Stimulated activated CD4-positive, alpha-beta T cell treated with anti-CD3 and anti-CD28 coated beads, Interleukin-1b, Interleukin-23, amount 100 ng/mL, for 4 hours (primary cell): ENCODE measurements at regions not wholly inside any gene's neighbourhood (a gene's known extent, or its start where the extent isn't known, plus 50 kb on each side); places are given as distances from the start of the nearest gene placed in this dataset.

Experiments used
- DNase-seq, 2 donors: peaks; one replicate each; pipeline ENCODE4 v3.0.0-alpha.2; 2020; ENCODE audit warnings: low read depth in 2 of 2

- no peak for DNase-seq
Measured at GRCh38 chr6:163725008-163725941, 310.8 kb downstream of the QKI start.

- DNase-seq, result no peak
Measured at GRCh38 chr6:163724196-163724595, 309.7 kb downstream of the QKI start.

DNA sequence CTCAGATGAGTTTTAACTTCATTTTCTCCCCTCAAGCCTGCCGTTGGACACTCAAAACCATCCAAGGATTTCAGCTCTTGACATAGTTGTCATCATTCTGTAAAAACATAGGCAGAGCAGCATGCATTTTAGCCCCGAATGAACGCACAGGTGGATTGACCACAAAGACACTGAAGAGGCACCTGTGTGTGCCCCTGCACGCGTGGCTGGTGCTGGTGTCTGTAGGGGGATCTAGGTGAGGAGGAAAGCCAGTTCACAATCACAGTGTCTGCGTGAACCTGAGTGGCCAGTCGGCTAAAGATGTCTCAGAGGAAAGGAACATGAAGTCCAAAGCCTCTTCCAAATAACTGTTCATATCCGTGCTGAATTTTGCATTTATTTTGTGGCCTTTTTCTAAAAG, 309.2 kb downstream of the QKI start:
- DNase-seq, result no peak

DNA sequence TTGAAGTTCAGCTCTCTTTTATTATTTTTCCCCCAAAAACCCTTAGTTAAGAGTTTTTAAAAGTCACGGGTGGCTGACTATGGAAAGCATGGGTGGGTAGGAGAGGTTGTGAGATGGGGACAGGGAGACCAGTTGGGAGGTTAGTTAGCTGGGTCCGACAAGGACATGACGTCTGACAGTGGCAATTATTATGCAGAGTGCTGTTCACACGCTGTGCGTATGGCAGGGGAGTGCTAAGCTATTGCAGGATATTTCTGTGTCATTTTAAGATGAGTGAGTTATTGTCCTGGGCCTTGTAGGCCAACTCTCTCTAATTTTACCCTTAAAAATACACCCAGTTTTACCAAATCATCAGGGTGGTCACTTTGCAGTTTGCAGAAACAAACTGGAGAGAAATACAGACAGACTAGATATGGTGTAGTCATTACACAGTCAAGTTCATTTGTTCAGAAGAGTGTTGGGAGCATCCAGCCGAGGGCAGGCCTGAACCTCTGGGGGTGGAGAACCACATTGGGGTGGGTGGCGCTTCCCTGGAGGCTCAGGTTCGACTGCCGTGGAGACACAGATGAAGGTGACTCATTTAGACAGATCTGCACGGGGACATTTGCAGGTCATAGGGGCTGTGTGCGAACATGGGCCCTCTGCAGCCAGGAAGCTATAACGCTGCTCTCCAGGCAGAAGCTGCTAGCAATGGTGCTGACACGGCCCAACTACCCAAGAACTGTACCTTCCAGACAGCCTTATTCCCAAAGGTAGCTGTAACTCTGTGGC, 307.6 kb downstream of the QKI start:
- DNase-seq, result no peak

DNA sequence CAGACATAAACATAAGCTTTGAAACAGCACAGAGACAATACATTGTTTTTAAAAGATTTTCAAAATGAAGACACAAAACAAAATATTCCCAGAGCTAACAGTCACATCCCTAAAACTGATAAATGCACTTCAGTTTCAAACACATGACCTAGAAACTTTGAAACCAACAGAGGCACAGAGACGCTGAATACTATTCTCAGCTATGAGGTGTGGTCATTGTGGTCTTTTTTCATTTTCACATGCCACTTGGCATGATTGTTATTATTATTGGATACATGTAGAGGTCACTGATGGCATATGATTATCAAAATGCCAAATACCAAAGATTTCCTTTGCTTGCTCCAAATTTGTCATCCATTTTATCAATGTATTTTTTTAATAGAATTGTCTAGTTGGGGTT, 306.9 kb downstream of the QKI start:
- DNase-seq, result no peak

DNA sequence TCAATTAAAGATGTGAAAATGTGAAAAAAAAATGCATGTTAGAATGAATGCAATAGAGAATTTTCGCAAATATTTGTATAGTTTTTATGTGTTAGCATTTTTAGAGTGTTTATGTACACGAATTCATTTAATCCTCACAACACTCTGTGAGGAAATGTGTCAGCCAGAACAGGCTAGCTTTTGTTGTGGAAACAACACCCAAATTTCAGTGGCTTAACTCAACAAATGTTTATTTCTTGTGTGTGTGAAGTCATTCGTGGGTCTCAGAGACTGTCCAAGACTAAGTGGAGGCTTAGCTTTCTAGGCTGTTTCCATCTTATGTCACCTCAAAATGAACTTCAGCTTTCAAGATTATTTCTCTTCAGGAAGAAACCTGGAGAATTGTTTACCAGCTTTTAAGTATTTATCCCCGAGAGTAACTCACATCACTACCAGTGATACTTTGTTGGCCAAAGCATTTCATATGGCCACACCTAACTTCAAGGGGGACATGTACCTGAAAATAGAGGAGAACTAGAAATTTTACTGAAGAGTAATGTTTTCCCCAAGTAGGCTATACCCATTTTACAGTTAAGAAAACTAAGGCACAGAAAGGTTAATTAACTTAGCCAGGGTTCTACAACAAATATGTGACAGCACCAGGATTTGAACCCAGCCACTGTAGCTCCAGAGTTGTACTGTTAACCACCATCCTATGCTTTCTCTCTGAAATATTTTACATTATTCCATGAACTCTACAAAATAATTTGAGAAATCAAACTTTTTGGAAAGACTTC, 306.1 kb downstream of the QKI start:
- no peak for DNase-seq

DNA sequence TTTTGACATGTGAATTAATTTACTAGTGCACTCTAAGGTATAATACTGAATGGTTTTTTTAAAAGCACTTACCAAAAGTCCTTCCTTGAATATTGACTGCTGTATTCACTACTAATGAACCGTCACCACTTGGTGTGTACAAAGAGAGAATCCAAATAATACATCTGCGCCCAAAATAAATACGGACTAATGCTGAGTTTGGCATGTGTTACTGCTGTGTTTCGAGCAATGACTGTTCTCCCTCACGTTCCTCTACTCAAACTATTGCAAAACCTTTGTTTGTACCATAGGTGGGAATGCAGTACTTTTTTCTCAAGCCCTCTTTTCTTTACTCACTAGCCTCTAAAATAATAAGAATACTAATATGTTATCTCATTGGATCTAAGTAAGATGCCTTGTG, 305.5 kb downstream of the QKI start:
- no peak for DNase-seq

DNA sequence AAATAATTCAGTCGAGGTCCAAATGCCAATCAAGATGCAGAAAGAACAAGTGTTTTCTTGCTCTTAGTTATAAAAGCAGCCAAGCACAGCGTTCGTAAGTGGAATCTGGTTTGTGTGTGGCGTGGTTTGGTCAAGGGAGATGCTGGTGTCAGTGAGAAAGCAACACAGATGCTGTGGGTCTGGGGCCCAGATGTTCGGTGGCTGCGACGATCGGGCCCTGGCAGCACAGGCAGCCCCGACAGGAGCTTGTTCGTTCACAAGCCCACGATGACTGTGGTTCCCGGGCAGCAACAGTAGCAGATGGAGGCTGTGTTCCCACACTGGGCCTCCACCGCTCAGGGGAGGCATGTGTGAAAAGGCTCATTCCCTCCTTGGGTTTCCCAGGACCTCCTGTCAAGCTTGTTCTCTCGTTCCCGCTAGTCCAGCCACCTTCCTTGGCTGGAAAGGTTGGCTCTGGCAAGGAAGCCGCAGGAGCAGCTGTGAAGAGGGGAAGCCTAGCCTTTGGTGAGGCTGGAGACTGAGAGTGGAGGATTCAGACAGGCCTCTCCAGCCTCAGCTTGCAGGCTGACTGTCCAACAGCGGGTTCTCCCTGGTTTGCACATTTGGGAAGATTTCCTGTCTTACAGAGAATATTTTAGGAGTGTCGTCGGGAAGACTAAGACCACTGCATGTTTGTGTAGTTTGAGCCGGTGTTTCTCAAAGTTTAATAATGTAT, 304.7 kb downstream of the QKI start:
- DNase-seq, result no peak

DNA sequence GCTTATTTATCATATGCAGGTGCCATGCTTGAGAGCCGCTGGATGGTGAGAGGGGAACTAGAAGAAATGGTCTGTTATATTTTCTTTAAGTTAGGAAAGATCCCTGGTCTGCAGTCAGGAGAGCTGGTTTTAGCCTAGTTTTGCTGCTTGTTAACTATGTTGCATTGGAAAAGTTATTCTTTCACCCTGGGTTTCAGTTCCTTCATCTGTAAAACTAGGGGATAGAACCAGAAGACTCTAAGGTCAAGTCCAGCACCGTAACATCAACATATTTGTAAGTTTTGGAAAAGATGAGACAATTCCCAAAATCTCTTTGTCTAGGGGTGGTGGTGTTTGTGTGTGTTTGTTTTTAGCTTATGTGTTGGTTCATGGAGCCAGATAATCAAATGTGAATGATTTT, 304.0 kb downstream of the QKI start:
- no peak for DNase-seq

- DNase-seq, result no peak
Measured at GRCh38 chr6:163717106-163717764, 302.7 kb downstream of the QKI start.

DNA sequence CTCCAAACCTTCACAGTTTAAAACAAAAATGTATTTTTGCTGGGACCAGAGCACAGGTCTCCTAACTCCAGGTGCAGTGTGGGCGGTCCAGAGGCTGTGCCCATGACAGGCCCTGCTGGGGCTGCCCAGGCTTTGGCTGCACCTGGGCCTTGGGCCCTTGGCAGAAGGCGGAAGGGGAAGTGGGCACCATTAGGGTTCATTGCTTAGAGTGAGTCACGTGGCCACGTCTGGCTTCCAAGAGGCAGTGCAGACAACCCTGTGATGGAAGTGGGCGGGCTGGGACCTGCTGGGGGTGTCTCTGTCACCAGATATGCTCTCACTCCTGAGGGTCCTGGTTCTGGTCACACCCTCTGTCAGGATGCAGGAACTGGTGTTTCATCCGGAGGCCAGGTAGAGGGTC, 302.2 kb downstream of the QKI start:
- DNase-seq, result no peak

- no peak for DNase-seq
Measured at GRCh38 chr6:163715846-163716245, 301.3 kb downstream of the QKI start.

- no peak for DNase-seq
Measured at GRCh38 chr6:163714179-163714578, 299.7 kb downstream of the QKI start.

DNA sequence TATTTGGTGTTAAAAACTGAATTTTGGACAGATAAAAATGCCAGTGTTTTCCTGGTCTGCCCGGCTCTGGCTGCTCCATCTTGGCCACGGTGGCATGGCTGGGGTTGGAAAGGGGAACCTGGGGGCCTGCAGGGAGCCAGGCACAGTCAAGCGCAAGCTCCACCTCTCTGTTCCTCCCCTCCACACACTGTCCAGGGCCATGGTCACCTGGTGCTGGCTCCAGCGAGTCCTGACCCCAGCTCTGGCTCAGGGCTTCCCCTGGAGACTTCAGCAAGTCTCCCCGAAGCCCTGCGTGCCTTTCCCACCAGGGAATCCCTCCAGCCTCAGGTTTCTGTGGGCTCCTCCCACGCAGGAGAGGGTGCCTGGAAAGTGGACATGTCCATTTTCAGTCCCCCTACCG, 298.5 kb downstream of the QKI start:
- no peak for DNase-seq

DNA sequence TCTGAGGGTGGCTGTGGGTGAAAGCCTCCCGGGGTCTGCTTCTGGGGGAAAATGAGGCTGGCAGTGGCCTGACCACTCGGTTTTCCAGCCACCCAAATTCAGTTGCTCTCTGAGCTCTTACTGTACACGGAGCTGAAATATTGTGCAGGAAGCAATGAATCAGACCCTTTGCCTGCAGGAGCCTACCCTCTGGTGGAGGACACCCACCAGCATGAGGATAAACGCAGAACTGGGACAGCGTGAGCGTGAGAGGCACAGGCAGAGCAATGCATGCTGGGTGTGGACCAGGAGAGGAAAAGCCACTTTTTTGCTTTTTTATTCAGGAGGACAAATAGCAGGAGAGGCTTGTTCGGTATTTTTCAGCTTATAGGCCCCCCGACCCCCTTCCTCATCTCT, 298.0 kb downstream of the QKI start:
- no peak for DNase-seq

DNA sequence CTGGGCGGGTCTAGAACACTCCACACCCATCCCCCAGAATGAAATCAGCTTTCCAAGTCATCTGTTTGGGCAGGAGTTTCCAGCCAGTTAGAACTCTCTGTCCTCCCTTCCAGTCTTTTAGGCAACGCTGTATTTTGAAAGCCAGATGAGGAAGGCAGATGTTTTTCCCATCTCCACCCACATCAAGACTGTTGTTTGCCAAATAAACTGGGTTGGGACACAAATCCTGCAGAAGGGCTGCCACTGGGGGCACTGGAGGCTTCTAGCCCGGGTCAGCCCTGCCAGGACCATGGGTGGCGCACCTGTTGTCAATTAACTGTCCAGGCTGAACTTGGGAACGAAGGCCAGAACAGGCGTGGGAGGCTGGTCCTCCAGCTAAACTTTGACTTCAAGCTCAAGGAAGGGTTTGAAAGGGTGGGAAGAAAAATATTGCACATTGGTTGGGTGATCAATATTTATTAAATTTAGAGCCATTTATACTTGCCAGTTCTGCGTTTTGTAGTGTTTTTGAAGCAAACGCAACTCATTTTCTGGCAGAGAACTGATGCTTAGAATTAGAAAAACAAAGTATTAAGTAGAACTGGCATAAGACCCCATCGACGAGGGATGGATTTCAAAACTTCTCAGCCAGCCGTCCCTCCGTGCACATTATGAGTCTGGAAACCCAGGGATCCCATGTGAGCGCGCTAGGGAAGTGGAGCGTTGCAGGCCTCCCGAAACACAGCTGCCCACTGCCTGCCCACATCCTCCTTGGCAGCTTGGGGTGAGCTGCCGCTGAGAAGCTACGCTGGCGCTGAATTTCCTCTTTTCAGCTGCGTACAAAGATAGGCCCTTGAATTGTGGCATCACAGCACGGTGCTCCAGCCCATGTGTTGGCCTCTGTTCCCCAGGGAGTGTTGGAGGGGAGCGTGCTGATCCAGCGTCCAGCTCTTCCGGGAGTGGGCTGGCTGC, 297.4 kb downstream of the QKI start:
- no peak for DNase-seq

DNA sequence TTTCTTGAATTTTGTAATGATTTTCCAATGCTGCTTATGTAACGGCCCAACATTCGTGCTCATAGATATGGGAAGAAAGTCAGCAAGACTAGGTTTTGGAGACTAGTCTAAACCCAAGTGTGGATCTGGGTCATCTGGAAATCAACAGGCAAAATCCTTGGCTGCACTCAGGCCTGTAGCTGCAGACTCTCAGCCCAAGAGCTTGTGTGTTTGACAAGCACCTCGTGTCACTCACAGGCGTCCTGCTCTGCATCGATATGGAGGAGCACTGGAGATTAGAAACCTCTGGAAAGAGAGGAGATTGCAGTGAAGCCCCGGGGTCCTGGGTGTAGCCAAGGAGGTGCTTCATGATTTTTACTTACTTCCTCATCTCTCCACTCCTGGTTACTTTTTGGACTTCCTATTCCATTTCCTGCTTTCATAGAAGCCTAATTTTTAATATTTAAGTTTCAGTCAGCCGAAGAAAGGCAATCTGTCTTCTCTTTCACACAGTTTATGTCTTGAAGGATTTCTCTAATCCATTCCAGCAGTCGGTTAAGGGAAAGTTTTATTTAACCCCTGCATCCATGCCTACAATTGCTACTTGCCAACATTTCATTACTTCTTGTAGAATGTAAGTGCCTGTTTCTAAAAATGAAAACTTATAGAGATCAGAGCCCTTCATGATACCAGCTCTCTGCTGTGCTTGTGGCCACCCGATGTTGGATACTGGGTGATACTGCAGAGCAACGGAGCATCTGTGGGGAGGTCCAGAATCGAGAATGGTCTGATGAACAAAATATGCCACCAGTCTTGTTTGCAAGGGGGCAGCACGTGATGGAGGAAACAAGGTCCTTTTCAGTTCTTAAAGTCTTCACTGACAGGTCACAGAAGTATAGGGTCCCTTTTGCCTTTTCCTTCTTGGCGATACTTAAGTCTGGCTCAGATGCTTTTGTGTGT, 296.3 kb downstream of the QKI start:
- no peak for DNase-seq

DNA sequence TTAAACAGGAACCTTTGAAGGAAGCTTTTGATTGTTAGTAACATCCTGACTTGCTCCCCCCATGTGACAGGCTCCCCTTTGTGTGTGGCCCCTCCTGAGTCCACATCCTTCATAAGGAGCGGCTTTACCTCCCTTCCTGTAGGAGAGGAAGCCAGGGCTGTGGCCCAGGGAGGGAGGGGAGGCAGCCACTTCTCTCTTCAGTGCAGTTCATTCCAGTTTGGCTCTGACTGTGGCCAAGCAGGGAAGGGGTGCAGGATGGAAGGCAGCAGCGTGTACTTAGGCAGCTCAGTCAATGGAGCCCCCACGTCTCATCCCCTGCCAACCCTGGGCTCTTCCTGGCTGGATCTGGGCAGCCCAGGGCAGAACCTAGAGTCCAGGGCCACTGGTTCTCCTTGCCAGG, 295.2 kb downstream of the QKI start:
- no peak for DNase-seq

- DNase-seq, result no peak
Measured at GRCh38 chr6:163709255-163709654, 294.7 kb downstream of the QKI start.
